Colonic mucosa (tissue), 4 donors: ENCODE measurements at regions not wholly inside any gene's neighbourhood (a gene's known extent, or its start where the extent isn't known, plus 50 kb on each side); places are given as distances from the start of the nearest gene placed in this dataset.

ENCODE experiments used
- DNase-seq: peaks from one replicate; pipeline ENCODE4 v3.0.0-alpha.2; 2020
- H3K27ac ChIP-seq: fragments of 200-600 bp; one replicate; pipeline ENCODE4 v1.8.0; 2021
- H3K27me3 ChIP-seq: fragments of 200-600 bp; one replicate; pipeline ENCODE4 v1.8.0; 2021
- H3K36me3 ChIP-seq: fragments of 200-600 bp; one replicate; pipeline ENCODE4 v1.8.0; 2021
- H3K4me1 ChIP-seq: fragments of 200-600 bp; one replicate; pipeline ENCODE4 v1.8.0; 2021; ENCODE audit warnings: mild to moderate bottlenecking
- H3K4me3 ChIP-seq: fragments of 200-600 bp; one replicate; pipeline ENCODE4 v1.8.0; 2021
- H3K9ac ChIP-seq, 2 donors: one replicate each; pipeline ENCODE4 v1.7.0; 2013; ENCODE audit warnings: control low read depth in 2 of 2, low read depth in 2 of 2, low read length in 2 of 2
- H3K9me3 ChIP-seq: fragments of 200-600 bp; one replicate; pipeline ENCODE4 v1.8.0; 2021
- CTCF ChIP-seq: fragments of 200-600 bp; IDR thresholded peaks from one replicate; pipeline ENCODE4 v1.8.0; 2022; ENCODE audit warnings: antibody characterized with exemption, mild to moderate bottlenecking
- intact Hi-C: fragments of 100-400 bp; cut with DNase I; formaldehyde crosslinking; loops from one replicate; pipeline ENCODE4 v1.14.1; 2022
- donor health status: healthy.
- donor health status: DM: no; HTN: no; CAD: no.
- donor health status: DM: no; HTN: no; CAD: no.

- intact Hi-C loops, result no loop called here
- Histone ChIP-seq H3K27me3 (no peaks in the 10 kb centered on the region), H3K36me3 (no peaks in the 10 kb centered on the region), H3K27ac (peak overlapping the region; percentile 84), H3K4me3 (peak overlapping the region; percentile 0), H3K9me3 (no peaks in the 10 kb centered on the region), H3K9ac (peak overlapping the region in 1 of 2 donors; percentile 72), H3K4me1 (peaks cover 15% of the 10 kb centered on the region)
- TF ChIP-seq CTCF, result no peak
- DNase-seq, result peak; percentile 49
Observed at GRCh38 chr16:9308850-9309249, 217.4 kb downstream of the HAPSTR1 start.

- Histone ChIP-seq H3K27me3 (no peaks in the 10 kb centered on the region), H3K36me3 (no peaks in the 10 kb centered on the region), H3K9me3 (no peaks in the 10 kb centered on the region), H3K27ac (peak overlapping the region; percentile 84), H3K4me3 (no peak overlapping the region), H3K9ac (peak overlapping the region in 1 of 2 donors; percentile 72), H3K4me1 (peaks cover 15% of the 10 kb centered on the region)
- peak; percentile 31 for DNase-seq
- intact Hi-C loops, result no loop called here
- TF ChIP-seq CTCF, result no peak
Observed at GRCh38 chr16:9309844-9310243, 218.4 kb downstream of the HAPSTR1 start.

- peak overlapping the region in 1 of 2 donors; percentile 72 for H3K9ac ChIP-seq
- H3K4me3 ChIP-seq, result no peak overlapping the region
- peaks cover 18% of the 10 kb centered on the region for H3K4me1 ChIP-seq
- H3K36me3 ChIP-seq, result no peaks in the 10 kb centered on the region
- H3K9me3 ChIP-seq, result no peaks in the 10 kb centered on the region
- H3K27ac ChIP-seq, result no peak overlapping the region
- DNase-seq, result peak; percentile 48
- H3K27me3 ChIP-seq, result no peaks in the 10 kb centered on the region
- intact Hi-C loops, result no loop called here
- no peak for TF ChIP-seq CTCF
Observed at GRCh38 chr16:9311303-9311954, 220.0 kb downstream of the HAPSTR1 start.

- Histone ChIP-seq H3K9me3 (no peaks in the 10 kb centered on the region), H3K4me3 (no peak overlapping the region), H3K27ac (peak overlapping the region; percentile 65), H3K27me3 (no peaks in the 10 kb centered on the region), H3K36me3 (no peaks in the 10 kb centered on the region), H3K9ac (no peak overlapping the region), H3K4me1 (peaks cover 3% of the 10 kb centered on the region)
- intact Hi-C loops, result no loop called here
- DNase-seq, result no peak
- no peak for TF ChIP-seq CTCF
Observed at GRCh38 chr16:9316008-9316407, 224.6 kb downstream of the HAPSTR1 start.

GRCh38 chr16:9316615-9317014 lies 225.2 kb downstream of the HAPSTR1 start:
- Histone ChIP-seq H3K4me1 (peaks cover 3% of the 10 kb centered on the region), H3K4me3 (no peak overlapping the region), H3K9ac (no peak overlapping the region), H3K27me3 (no peaks in the 10 kb centered on the region), H3K36me3 (no peaks in the 10 kb centered on the region), H3K27ac (peak overlapping the region; percentile 65), H3K9me3 (no peaks in the 10 kb centered on the region)
- peak; percentile 47 for DNase-seq
- TF ChIP-seq CTCF, result no peak
- intact Hi-C loops, result no loop called here
